Panc1 (cell line): ENCODE measurements at regions not wholly inside any gene's neighbourhood (a gene's known extent, or its start where the extent isn't known, plus 50 kb on each side); places are given as distances from the start of the nearest gene placed in this dataset.
A peak's percentile ranks its signal among the peaks of the same experiment; 100 is the strongest.

Experiments
- ATAC-seq: fragments of 200-7000 bp; cut with Tn5 transposase; 2 replicates; pipeline ENCODE4 v1.9.1; 2020; ENCODE audit warnings: mild to moderate bottlenecking, moderate library complexity
- BruUV-seq: library from RNA; stranded (reverse); fragments of 400-500 nt; replicated peaks from 2 replicates; lab custom pipeline; 2021; lab: Mats Ljungman, UMichigan
- CTCF ChIA-PET: fragments of 300-600 bp; sonication (Branson Sonifier 250); formaldehyde crosslinking; loops from one replicate; lab custom pipeline; 2022; ENCODE audit warnings: antibody characterized with exemption; lab: Charles Lee
- POLR2A ChIA-PET: fragments of 300-600 bp; sonication (Branson Sonifier 250); formaldehyde crosslinking; loops from one replicate; lab custom pipeline; 2022; ENCODE audit warnings: antibody characterized with exemption; lab: Charles Lee
- DNase-seq: peaks from one replicate; pipeline ENCODE4 v3.0.0-alpha.2; 2010; ENCODE audit warnings: low read depth, low spot score
- H3K27ac ChIP-seq: 2 replicates; pipeline ENCODE4 v1.5.1; 2011; ENCODE audit warnings: mild to moderate bottlenecking, low read length, inconsistent platforms
- H3K27me3 ChIP-seq: fragments of 200-500 bp; sonication (Bioruptor generic); 2 replicates; pipeline ENCODE4 v1.6.0; 2014; ENCODE audit warnings: low read length, inconsistent platforms; ENCODE audit not compliant: control insufficient read depth, insufficient read depth
- H3K36me3 ChIP-seq: fragments of 200-500 bp; sonication (Bioruptor generic); 2 replicates; pipeline ENCODE4 v1.5.1; 2014; ENCODE audit warnings: inconsistent platforms, mild to moderate bottlenecking, low read length, moderate library complexity; ENCODE audit not compliant: control insufficient read depth, insufficient read depth
- H3K4me1 ChIP-seq: 2 replicates; pipeline ENCODE4 v1.5.1; 2011; ENCODE audit warnings: inconsistent platforms, mild to moderate bottlenecking, low read length, moderate library complexity; ENCODE audit not compliant: control insufficient read depth, insufficient read depth
- H3K4me3 ChIP-seq, 2 experiments: 2 replicates each; pipeline ENCODE4 v1.5.1; 2011 to 2012; ENCODE audit warnings: low read depth in 2 of 2, low read length in 2 of 2, mild to moderate bottlenecking in 2 of 2, inconsistent platforms in 1 of 2, moderate library complexity in 1 of 2
- H3K9me3 ChIP-seq: fragments of 200-500 bp; sonication (Bioruptor generic); 2 replicates; pipeline ENCODE4 v1.5.1; 2014; ENCODE audit warnings: low read depth, mild to moderate bottlenecking, inconsistent platforms, low read length, moderate library complexity; ENCODE audit not compliant: control insufficient read depth, insufficient read depth
- CTCF ChIP-seq: fragments of 450-650 bp; IDR thresholded peaks from 2 replicates; pipeline ENCODE4 v1.5.1; 2017; ENCODE audit warnings: mild to moderate bottlenecking
- POLR2AphosphoS5 ChIP-seq: IDR thresholded peaks from 2 replicates; pipeline ENCODE4 v1.6.1; 2012; ENCODE audit warnings: mild to moderate bottlenecking, low read depth, low read length, moderate library complexity
- REST ChIP-seq, 2 experiments: IDR thresholded peaks; 2 replicates each; pipeline ENCODE4 v1.6.1; 2011 to 2012; ENCODE audit warnings: low read depth in 2 of 2, control low read depth in 1 of 2, low read length in 1 of 2, mild to moderate bottlenecking in 1 of 2, moderate library complexity in 1 of 2; ENCODE audit not compliant: insufficient read depth in 1 of 2
- SIN3A ChIP-seq: IDR thresholded peaks from 2 replicates; pipeline ENCODE4 v1.6.1; 2012; ENCODE audit warnings: low read depth, mild to moderate bottlenecking, low read length, moderate library complexity, borderline replicate concordance; ENCODE audit not compliant: insufficient read depth
- TCF7L2 ChIP-seq: IDR thresholded peaks from 2 replicates; pipeline ENCODE4 v1.6.1; 2011; ENCODE audit warnings: mild to moderate bottlenecking, low read depth, low read length, inconsistent platforms
- in situ Hi-C: cut with HindIII; loops from 2 replicates; pipeline ENCODE4 v1.10.0; 2016; ENCODE audit warnings: low sequenced_read_pairs, low pct_unique_long_range_greater_than_20kb
- intact Hi-C: fragments of 100-400 bp; cut with micrococcal nuclease; formaldehyde crosslinking; loops from one replicate; pipeline ENCODE4 v1.10.0; 2022; ENCODE audit not compliant: unreplicated experiment

- ATAC-seq: no peak
These were observed 110.7 kb downstream of the OGFRL1 start for GRCh38 chr6:71399279-71399678.

GRCh38 chr6:71400852-71401251 is 112.2 kb downstream of the OGFRL1 start:
- Histone ChIP-seq H3K4me3 (no peak overlapping the region), H3K36me3 (peaks cover 15% of the 10 kb centered on the region; the same call in 1 of the 2 replicates), H3K4me1 (peaks cover 74% of the 10 kb centered on the region), H3K9me3 (no peaks in the 10 kb centered on the region), H3K27ac (peak overlapping the region; percentile 71), H3K27me3 (no peaks in the 10 kb centered on the region)
- DNase-seq (no peak), ATAC-seq (no peak)
- BruUV-seq: TSS peak; percentile 0
- intact Hi-C loops (no loop called here), in situ Hi-C loops (no loop called here)
- TF ChIP-seq POLR2AphosphoS5: no peak
- TF ChIP-seq CTCF: no peak
- no peak for TF ChIP-seq SIN3A
- no peak for TF ChIP-seq TCF7L2
- ChIA-PET CTCF (no interaction called here), POLR2A (no interaction called here)

More at GRCh38 chr6:71399279-71399678, 110.7 kb downstream of the OGFRL1 start:
- ChIA-PET CTCF (no interaction called here), POLR2A (no interaction called here)
- BruUV-seq: no TSS peak
- in situ Hi-C loops (no loop called here), intact Hi-C loops (no loop called here)
- H3K4me3 ChIP-seq: no peak overlapping the region
- TF ChIP-seq CTCF (no peak), REST (IDR thresholded peaks at IDR 0.05; ENCODE audit: insufficient read depth in 1 of 2, low read depth in 2 of 2, low read length in 1 of 2) (no peak), SIN3A (no peak), POLR2AphosphoS5 (no peak), TCF7L2 (no peak)
- H3K4me1 ChIP-seq: peaks cover 74% of the 10 kb centered on the region
- no peak for DNase-seq
- peak overlapping the region; percentile 71; the same call in 1 of the 2 replicates for H3K27ac ChIP-seq
- peaks cover 15% of the 10 kb centered on the region; the same call in 1 of the 2 replicates for H3K36me3 ChIP-seq
- no peaks in the 10 kb centered on the region for H3K27me3 ChIP-seq
- H3K9me3 ChIP-seq: no peaks in the 10 kb centered on the region
